A549 (cell line): ENCODE measurements at regions not wholly inside any gene's neighbourhood (a gene's known extent, or its start where the extent isn't known, plus 50 kb on each side); places are given as distances from the start of the nearest gene placed in this dataset.

ENCODE experiments used
- CEBPB ChIP-seq, 2 experiments: fragments of >200 bp in 1 of 2; sonication (Bioruptor Twin) in 1 of 2; formaldehyde crosslinking in 1 of 2; IDR thresholded peaks; 2 replicates each; pipeline ENCODE4 v1.6.1; 2012 to 2016
- CTCF ChIP-seq: fragments of >200 bp; sonication (Bioruptor Twin); formaldehyde crosslinking; IDR thresholded peaks from 3 replicates; pipeline ENCODE4 v1.5.1; 2016
- REST ChIP-seq: fragments of 200-600 bp; sonication (generic); IDR thresholded peaks from 2 replicates; pipeline ENCODE4 v1.6.1; 2016; ENCODE audit warnings: antibody characterized with exemption, mild to moderate bottlenecking, moderate library complexity
- ZC3H11A ChIP-seq: fragments of 450-650 bp; IDR thresholded peaks from 2 replicates; pipeline ENCODE4 v1.6.1; 2014; ENCODE audit warnings: antibody characterized with exemption, mild to moderate bottlenecking

DNA sequence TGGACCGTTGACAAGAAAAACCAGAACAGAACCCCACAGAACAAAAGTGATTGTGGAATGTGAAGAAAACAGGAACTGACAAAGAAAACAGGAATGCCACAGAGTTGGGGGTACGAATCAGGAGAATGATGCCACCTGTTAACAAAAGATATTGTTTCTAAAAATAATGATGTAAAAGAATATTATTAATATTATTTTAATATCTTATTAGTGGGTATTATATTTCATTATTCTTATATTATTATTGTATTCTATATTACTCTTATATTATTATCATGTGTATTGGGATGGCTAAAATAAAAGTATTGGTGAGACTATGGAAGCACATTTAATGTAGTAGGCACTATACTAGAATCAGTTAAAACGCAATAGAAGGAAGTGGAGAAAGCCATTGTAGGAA, 659.0 kb upstream of the PCDH15 start:
- TF ChIP-seq REST (no peak), CTCF (no peak), CEBPB (IDR thresholded peaks at IDR 0.05) (no peak), ZC3H11A (no peak)
